ENCODE measurements at regions not wholly inside any gene's neighbourhood (a gene's known extent, or its start where the extent isn't known, plus 50 kb on each side); places are given as distances from the start of the nearest gene placed in this dataset.
"Not testable (repeated sequence)": the region's sequence is repeated elsewhere in the genome, so short reads cannot be mapped to it uniquely, and the experiment has no call there.

- TF ChIP-seq CTCF (IDR thresholded peaks at IDR 0.05; ENCODE audit: low read depth, low read length): no peak
- DNase-seq (ENCODE audit: low read depth, low spot score): no peak
- in situ Hi-C loops (cut with HindIII; ENCODE audit: low sequenced_read_pairs): no loop called here
- H3K4me3 ChIP-seq (ENCODE audit: low read depth, low read length): no peak overlapping the region
Measured at GRCh38 chr1:222385955-222386354, 161.9 kb downstream of the HHIPL2 start.

- DNase-seq (ENCODE audit: low read depth, low spot score): no peak
- TF ChIP-seq CTCF (IDR thresholded peaks at IDR 0.05; ENCODE audit: low read depth, low read length): no peak
- in situ Hi-C loops (cut with HindIII; ENCODE audit: low sequenced_read_pairs): no loop called here
- no peak overlapping the region for H3K4me3 ChIP-seq (ENCODE audit: low read depth, low read length)
Measured at GRCh38 chr1:222385262-222385661, 162.6 kb downstream of the HHIPL2 start.

- no peak for TF ChIP-seq CTCF (IDR thresholded peaks at IDR 0.05; ENCODE audit: low read depth, low read length)
- no peak overlapping the region for H3K4me3 ChIP-seq (ENCODE audit: low read depth, low read length)
- in situ Hi-C loops (cut with HindIII; ENCODE audit: low sequenced_read_pairs): no loop called here
- DNase-seq (ENCODE audit: low read depth, low spot score): no peak
Measured at GRCh38 chr1:222384531-222384930, 163.4 kb downstream of the HHIPL2 start.

GRCh38 chr1:222382171-222382570, 165.7 kb downstream of the HHIPL2 start:
- in situ Hi-C loops (cut with HindIII; ENCODE audit: low sequenced_read_pairs): no loop called here
- H3K4me3 ChIP-seq (ENCODE audit: low read depth, low read length): no peak overlapping the region
- no peak for DNase-seq (ENCODE audit: low read depth, low spot score)
- TF ChIP-seq CTCF (IDR thresholded peaks at IDR 0.05; ENCODE audit: low read depth, low read length): no peak

- H3K4me3 ChIP-seq (ENCODE audit: low read depth, low read length): no peak overlapping the region
- DNase-seq (ENCODE audit: low read depth, low spot score): no peak
- in situ Hi-C loops (cut with HindIII; ENCODE audit: low sequenced_read_pairs): no loop called here
- no peak for TF ChIP-seq CTCF (IDR thresholded peaks at IDR 0.05; ENCODE audit: low read depth, low read length)
Measured at GRCh38 chr1:222377428-222378088, 170.3 kb downstream of the HHIPL2 start.

GRCh38 chr1:222376791-222377190, 171.1 kb downstream of the HHIPL2 start:
- in situ Hi-C loops (cut with HindIII; ENCODE audit: low sequenced_read_pairs); DNase-seq (ENCODE audit: low read depth, low spot score); H3K4me3 ChIP-seq (ENCODE audit: low read depth, low read length): not testable (repeated sequence)

- DNase-seq (ENCODE audit: low read depth, low spot score): peak; percentile 67
- no peak for TF ChIP-seq CTCF (IDR thresholded peaks at IDR 0.05; ENCODE audit: low read depth, low read length)
- H3K4me3 ChIP-seq (ENCODE audit: low read depth, low read length): no peak overlapping the region
- in situ Hi-C loops (cut with HindIII; ENCODE audit: low sequenced_read_pairs): no loop called here
Measured at GRCh38 chr1:222375701-222376100, 172.2 kb downstream of the HHIPL2 start.

All from astrocyte of the spinal cord (primary cell).